AG10803 (cell line): ENCODE measurements at regions not wholly inside any gene's neighbourhood (a gene's known extent, or its start where the extent isn't known, plus 50 kb on each side); places are given as distances from the start of the nearest gene placed in this dataset.

ENCODE experiments used
- DNase-seq: peaks from one replicate; pipeline ENCODE4 v3.0.0; 2010; ENCODE audit warnings: low read depth
- H3K4me3 ChIP-seq: 2 replicates; pipeline ENCODE4 v1.5.1; 2011; ENCODE audit warnings: mild to moderate bottlenecking, low read length, control low read depth
- CTCF ChIP-seq: conservative IDR thresholded peaks from 2 replicates; pipeline ENCODE4 v1.5.1; 2011; ENCODE audit warnings: mild to moderate bottlenecking, low read length, control low read depth, inconsistent platforms

GRCh38 chr18:52208646-52209045 lies 131.4 kb upstream of the DCC start:
- no peak for DNase-seq
- TF ChIP-seq CTCF: no peak
- no peak overlapping the region for H3K4me3 ChIP-seq

GRCh38 chr18:52216109-52216508 lies 123.9 kb upstream of the DCC start:
- no peak for DNase-seq
- TF ChIP-seq CTCF: no peak
- no peak overlapping the region for H3K4me3 ChIP-seq

GRCh38 chr18:52216666-52217065 lies 123.3 kb upstream of the DCC start:
- no peak for TF ChIP-seq CTCF
- peak; percentile 35 for DNase-seq
- no peak overlapping the region for H3K4me3 ChIP-seq

DNA sequence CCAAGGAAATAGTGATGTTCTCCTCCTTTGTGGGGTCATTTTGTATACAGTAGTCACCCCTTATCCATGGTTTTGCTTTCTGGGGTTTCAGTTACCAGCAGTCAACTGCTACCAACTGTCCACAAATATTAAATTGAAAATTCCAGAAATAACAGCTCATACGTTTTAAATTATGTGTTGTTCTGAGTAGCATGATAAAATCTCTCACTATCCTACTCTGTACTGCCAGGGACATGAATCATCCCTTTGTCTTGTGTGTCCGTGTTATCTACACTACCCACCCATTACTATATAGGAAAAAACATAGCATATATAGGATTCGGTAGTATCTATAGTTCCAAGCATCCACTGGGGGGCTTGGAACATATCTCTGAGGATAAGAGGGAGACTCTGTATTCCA lies 120.9 kb upstream of the DCC start:
- TF ChIP-seq CTCF: no peak
- peak; percentile 56 for DNase-seq
- no peak overlapping the region for H3K4me3 ChIP-seq

- no peak for DNase-seq
- no peak overlapping the region for H3K4me3 ChIP-seq
- TF ChIP-seq CTCF: no peak
Measured at GRCh38 chr18:52220062-52220591, 119.9 kb upstream of the DCC start.

DNA sequence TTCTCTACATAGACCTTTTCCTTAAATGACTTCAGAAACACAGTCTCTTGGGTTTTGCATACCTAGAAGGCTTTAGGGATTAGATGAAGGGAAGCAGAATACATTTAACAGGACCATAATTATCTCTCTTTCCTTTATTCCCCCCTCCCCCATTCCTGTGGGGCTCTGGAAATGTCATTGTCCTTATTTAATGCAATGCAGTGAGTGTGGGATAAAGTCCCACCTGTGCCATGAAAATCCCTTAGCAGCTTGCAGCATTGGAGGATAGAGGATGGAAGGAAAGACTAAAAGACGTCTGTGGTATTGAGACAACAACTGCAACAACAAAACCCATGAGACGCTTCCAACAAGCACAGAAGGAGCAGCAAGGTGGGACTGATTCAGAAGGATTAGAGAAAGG lies 117.8 kb upstream of the DCC start:
- TF ChIP-seq CTCF: no peak
- no peak for DNase-seq
- no peak overlapping the region for H3K4me3 ChIP-seq

GRCh38 chr18:52227536-52227935 lies 112.5 kb upstream of the DCC start:
- DNase-seq: no peak
- no peak overlapping the region for H3K4me3 ChIP-seq
- TF ChIP-seq CTCF: no peak
